HepG2 (cell line): ENCODE measurements at regions not wholly inside any gene's neighbourhood (a gene's known extent, or its start where the extent isn't known, plus 50 kb on each side); places are given as distances from the start of the nearest gene placed in this dataset.

ENCODE experiments used
- ATAC-seq: fragments of 200-7000 bp; cut with Tn5 transposase; 3 replicates; pipeline ENCODE4 v1.9.1; 2020; ENCODE audit warnings: mild to moderate bottlenecking, moderate library complexity
- BruUV-seq: library from RNA; stranded (reverse); fragments of 400-500 nt; replicated peaks from 2 replicates; lab custom pipeline; 2021; lab: Mats Ljungman, UMichigan
- CTCF ChIA-PET: fragments of 300-600 bp; formaldehyde crosslinking; extraction: SDS; loops from one replicate; lab custom pipeline; 2021; ENCODE audit warnings: low total read pairs, inconsistent platforms, low intra/inter-chr PET ratio; lab: Yijun Ruan, JAX
- POLR2A ChIA-PET: fragments of 350-600 bp; sonication (Branson Sonifier 250); formaldehyde crosslinking; loops from one replicate; lab custom pipeline; 2020; ENCODE audit warnings: antibody characterized with exemption, inconsistent platforms; lab: Yijun Ruan, JAX
- DNase-seq: peaks from one replicate; pipeline ENCODE4 v3.0.0-alpha.2; 2015; ENCODE audit warnings: low spot score
- FAIRE-seq: peaks from 3 replicates; lab custom pipeline; 2011; peaks lifted over from hg19 to GRCh38; lab: Jason Lieb, UNC
- H2AFZ ChIP-seq: one replicate; pipeline ENCODE4 v1.6.1; 2011; ENCODE audit warnings: low read length, inconsistent platforms
- H3K27ac ChIP-seq: fragments of 300-600 bp; 3 replicates; pipeline ENCODE4 v1.8.0; 2011; ENCODE audit warnings: mixed run types, mild to moderate bottlenecking, mixed read lengths, low read length, inconsistent platforms; ENCODE audit not compliant: insufficient read depth; ENCODE audit errors: extremely low read length
- H3K27me3 ChIP-seq, 2 experiments: fragments of 200-600 bp in 1 of 2; 2 replicates in 1 of 2; 3 replicates in 1 of 2; pipeline versions ENCODE4 v1.6.0 to v1.8.0; 2011; ENCODE audit warnings: low read length in 2 of 2, mild to moderate bottlenecking in 2 of 2, moderate library complexity in 2 of 2, inconsistent platforms in 1 of 2; ENCODE audit not compliant: insufficient read depth in 2 of 2, control insufficient read depth in 1 of 2
- H3K36me3 ChIP-seq, 2 experiments: fragments of 200-600 bp in 1 of 2; replicated peaks in 1 of 2; 2 replicates in 1 of 2; 3 replicates in 1 of 2; pipeline versions ENCODE4 v1.5.1 to v1.8.0; 2011; ENCODE audit warnings: low read length in 2 of 2, inconsistent platforms in 1 of 2; ENCODE audit not compliant: insufficient read depth in 2 of 2, control insufficient read depth in 1 of 2
- H3K4me1 ChIP-seq: 2 replicates; pipeline ENCODE4 v1.5.1; 2012; ENCODE audit warnings: low read length, inconsistent platforms; ENCODE audit not compliant: insufficient read depth
- H3K4me2 ChIP-seq: 2 replicates; pipeline ENCODE4 v1.6.0; 2011; ENCODE audit warnings: low read depth, low read length, inconsistent platforms
- H3K4me3 ChIP-seq, 3 experiments: fragments of 200-600 bp in 1 of 3; sonication (generic), shearing (Covaris generic) in 1 of 3; replicated peaks in 1 of 3; 2 replicates each; pipeline ENCODE4 v1.5.1; 2011 to 2016; ENCODE audit warnings: low read length in 3 of 3, inconsistent platforms in 2 of 3, low read depth in 2 of 3, mild to moderate bottlenecking in 2 of 3, control low read depth in 1 of 3, mixed read lengths in 1 of 3; ENCODE audit not compliant: insufficient read depth in 1 of 3
- H3K79me2 ChIP-seq: one replicate; pipeline ENCODE4 v1.6.1; 2011; ENCODE audit warnings: low read length, inconsistent platforms; ENCODE audit not compliant: insufficient read depth
- H3K9ac ChIP-seq: 2 replicates; pipeline ENCODE4 v1.6.0; 2011; ENCODE audit warnings: mild to moderate bottlenecking, low read depth, low read length, inconsistent platforms; ENCODE audit not compliant: insufficient read depth
- H3K9me3 ChIP-seq: 2 replicates; pipeline ENCODE4 v1.5.1; 2012; ENCODE audit warnings: mild to moderate bottlenecking, low read length
- H4K20me1 ChIP-seq: 2 replicates; pipeline ENCODE4 v1.6.0; 2011; ENCODE audit warnings: inconsistent platforms, mild to moderate bottlenecking, low read length, moderate library complexity; ENCODE audit not compliant: insufficient read depth
- CCAR2 ChIP-seq: fragments of 200-400 bp; formaldehyde crosslinking; optimal IDR thresholded peaks from 2 replicates; pipeline ENCODE3; 2018; ENCODE audit warnings: low read depth, mild to moderate bottlenecking, low read length, moderate library complexity
- GATAD1 ChIP-seq: IDR thresholded peaks from 2 replicates; pipeline ENCODE4 v1.6.1; 2016; ENCODE audit warnings: missing genetic modification reagents, missing compliant biosample characterization
- MEIS1 ChIP-seq: sonication (generic); formaldehyde crosslinking; IDR thresholded peaks from 2 replicates; pipeline ENCODE4 v1.9.0; 2021; ENCODE audit warnings: mild to moderate bottlenecking, missing genetic modification reagents, moderate library complexity, borderline replicate concordance
- ONECUT2 ChIP-seq: sonication (generic); formaldehyde crosslinking; IDR thresholded peaks from 2 replicates; pipeline ENCODE4 v1.4.0; 2020; ENCODE audit warnings: missing genetic modification reagents
- PHF5A ChIP-seq: IDR thresholded peaks from one replicate; pipeline ENCODE4 v1.6.1; 2018; ENCODE audit warnings: low read depth, missing genetic modification reagents; ENCODE audit not compliant: unreplicated experiment
- RCOR2 ChIP-seq: IDR thresholded peaks from 2 replicates; pipeline ENCODE4 v1.6.1; 2016; ENCODE audit warnings: missing biosample characterization, missing genetic modification reagents
- SIN3B ChIP-seq: fragments of 150-350 bp; IDR thresholded peaks from 2 replicates; pipeline ENCODE4 v1.6.1; 2014; ENCODE audit warnings: low read length
- TFDP1 ChIP-seq: IDR thresholded peaks from 2 replicates; pipeline ENCODE4 v1.6.1; 2016; ENCODE audit warnings: missing compliant biosample characterization, missing genetic modification reagents, borderline replicate concordance
- THAP11 ChIP-seq: IDR thresholded peaks from 2 replicates; pipeline ENCODE4 v1.6.1; 2016; ENCODE audit warnings: missing biosample characterization, missing genetic modification reagents
- ZBTB8A ChIP-seq: sonication (generic); formaldehyde crosslinking; IDR thresholded peaks from 2 replicates; pipeline ENCODE4 v1.4.0; 2020; ENCODE audit warnings: mild to moderate bottlenecking, low read depth, missing genetic modification reagents, borderline replicate concordance
- ZFY ChIP-seq: sonication (generic); formaldehyde crosslinking; IDR thresholded peaks from 2 replicates; pipeline ENCODE4 v1.4.0; 2020; ENCODE audit warnings: missing genetic modification reagents
- ZNF562 ChIP-seq: sonication (generic); formaldehyde crosslinking; IDR thresholded peaks from 2 replicates; pipeline ENCODE4 v1.8.0; 2022; ENCODE audit warnings: missing genetic modification reagents, borderline replicate concordance
- ZNF773 ChIP-seq: sonication (generic); formaldehyde crosslinking; IDR thresholded peaks from 2 replicates; pipeline ENCODE4 v1.4.0; 2020; ENCODE audit warnings: missing genetic modification reagents, borderline replicate concordance
- WGBS: methylation state at CpG from one replicate; pipeline ENCODE4 v1.1.6; 2017; ENCODE audit warnings: low lambda C conversion rate; 5-methylcytosine and 5-hydroxymethylcytosine counted together
- in situ Hi-C: cut with HindIII; loops from 2 replicates; pipeline ENCODE4 v1.10.0; 2017; ENCODE audit warnings: low pct_unique_long_range_greater_than_20kb; ENCODE audit not compliant: extremely low pct_ligation_motif_present
- intact Hi-C: fragments of 100-400 bp; cut with micrococcal nuclease; formaldehyde crosslinking; loops from one replicate; pipeline ENCODE4 v1.10.0; 2022; ENCODE audit not compliant: unreplicated experiment
- TF ChIP-seq, protein P1 (sequence below): sonication (generic); formaldehyde crosslinking; IDR thresholded peaks from 2 replicates; pipeline ENCODE4 v1.4.0; 2020; ENCODE audit warnings: missing genetic modification reagents
- TF ChIP-seq, protein P2 (sequence below): sonication (generic); formaldehyde crosslinking; IDR thresholded peaks from 2 replicates; pipeline ENCODE4 v1.9.0; 2021; ENCODE audit warnings: missing genetic modification reagents, mild to moderate bottlenecking, borderline replicate concordance
- TF ChIP-seq, protein P3 (sequence below): sonication (generic); formaldehyde crosslinking; IDR thresholded peaks from 2 replicates; pipeline ENCODE4 v1.5.0; 2020; ENCODE audit warnings: missing genetic modification reagents, mild to moderate bottlenecking, borderline replicate concordance

GRCh38 chr12:131375972-131376345 is 334.9 kb upstream of the SFSWAP start:
- CTCF ChIA-PET: no interaction called here
- 5% methylated on average over 3 of the region's 8 CpGs for WGBS
- FAIRE-seq (no peak), ATAC-seq (no peak), DNase-seq (no peak)
- H2AFZ ChIP-seq: no peak overlapping the region
- H4K20me1 ChIP-seq: no peaks in the 10 kb centered on the region
- no peak overlapping the region for H3K9ac ChIP-seq
- intact Hi-C loops: no loop called here
- H3K4me3 ChIP-seq: no peak overlapping the region
- in situ Hi-C loops: no loop called here
- no peaks in the 10 kb centered on the region for H3K9me3 ChIP-seq
- peaks cover 3 to 48% of the 10 kb centered on the region in 2 experiments for H3K27me3 ChIP-seq
- POLR2A ChIA-PET: no interaction called here
- H3K36me3 ChIP-seq: no peaks in the 10 kb centered on the region
- H3K4me2 ChIP-seq: no peak overlapping the region
- BruUV-seq: no TSS peak
- H3K27ac ChIP-seq: no peak overlapping the region
- H3K79me2 ChIP-seq: no peaks in the 10 kb centered on the region
- H3K4me1 ChIP-seq: no peaks in the 10 kb centered on the region
- TF ChIP-seq ONECUT2 (CRISPR knock-in tag) (no peak), SIN3B (no peak), RCOR2 (CRISPR knock-in tag) (no peak), MEIS1 (no peak), PHF5A (CRISPR knock-in tag) (no peak), ZNF562 (no peak), ZNF773 (no peak), ZBTB8A (no peak), GATAD1 (no peak), TFDP1 (no peak), CCAR2 (no peak), ZFY (CRISPR knock-in tag) (no peak), THAP11 (CRISPR knock-in tag) (no peak)
- TF ChIP-seq, protein P1, sequence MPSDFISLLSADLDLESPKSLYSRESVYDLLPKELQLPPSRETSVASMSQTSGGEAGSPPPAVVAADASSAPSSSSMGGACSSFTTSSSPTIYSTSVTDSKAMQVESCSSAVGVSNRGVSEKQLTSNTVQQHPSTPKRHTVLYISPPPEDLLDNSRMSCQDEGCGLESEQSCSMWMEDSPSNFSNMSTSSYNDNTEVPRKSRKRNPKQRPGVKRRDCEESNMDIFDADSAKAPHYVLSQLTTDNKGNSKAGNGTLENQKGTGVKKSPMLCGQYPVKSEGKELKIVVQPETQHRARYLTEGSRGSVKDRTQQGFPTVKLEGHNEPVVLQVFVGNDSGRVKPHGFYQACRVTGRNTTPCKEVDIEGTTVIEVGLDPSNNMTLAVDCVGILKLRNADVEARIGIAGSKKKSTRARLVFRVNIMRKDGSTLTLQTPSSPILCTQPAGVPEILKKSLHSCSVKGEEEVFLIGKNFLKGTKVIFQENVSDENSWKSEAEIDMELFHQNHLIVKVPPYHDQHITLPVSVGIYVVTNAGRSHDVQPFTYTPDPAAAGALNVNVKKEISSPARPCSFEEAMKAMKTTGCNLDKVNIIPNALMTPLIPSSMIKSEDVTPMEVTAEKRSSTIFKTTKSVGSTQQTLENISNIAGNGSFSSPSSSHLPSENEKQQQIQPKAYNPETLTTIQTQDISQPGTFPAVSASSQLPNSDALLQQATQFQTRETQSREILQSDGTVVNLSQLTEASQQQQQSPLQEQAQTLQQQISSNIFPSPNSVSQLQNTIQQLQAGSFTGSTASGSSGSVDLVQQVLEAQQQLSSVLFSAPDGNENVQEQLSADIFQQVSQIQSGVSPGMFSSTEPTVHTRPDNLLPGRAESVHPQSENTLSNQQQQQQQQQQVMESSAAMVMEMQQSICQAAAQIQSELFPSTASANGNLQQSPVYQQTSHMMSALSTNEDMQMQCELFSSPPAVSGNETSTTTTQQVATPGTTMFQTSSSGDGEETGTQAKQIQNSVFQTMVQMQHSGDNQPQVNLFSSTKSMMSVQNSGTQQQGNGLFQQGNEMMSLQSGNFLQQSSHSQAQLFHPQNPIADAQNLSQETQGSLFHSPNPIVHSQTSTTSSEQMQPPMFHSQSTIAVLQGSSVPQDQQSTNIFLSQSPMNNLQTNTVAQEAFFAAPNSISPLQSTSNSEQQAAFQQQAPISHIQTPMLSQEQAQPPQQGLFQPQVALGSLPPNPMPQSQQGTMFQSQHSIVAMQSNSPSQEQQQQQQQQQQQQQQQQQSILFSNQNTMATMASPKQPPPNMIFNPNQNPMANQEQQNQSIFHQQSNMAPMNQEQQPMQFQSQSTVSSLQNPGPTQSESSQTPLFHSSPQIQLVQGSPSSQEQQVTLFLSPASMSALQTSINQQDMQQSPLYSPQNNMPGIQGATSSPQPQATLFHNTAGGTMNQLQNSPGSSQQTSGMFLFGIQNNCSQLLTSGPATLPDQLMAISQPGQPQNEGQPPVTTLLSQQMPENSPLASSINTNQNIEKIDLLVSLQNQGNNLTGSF: no peak
- TF ChIP-seq, protein P2, sequence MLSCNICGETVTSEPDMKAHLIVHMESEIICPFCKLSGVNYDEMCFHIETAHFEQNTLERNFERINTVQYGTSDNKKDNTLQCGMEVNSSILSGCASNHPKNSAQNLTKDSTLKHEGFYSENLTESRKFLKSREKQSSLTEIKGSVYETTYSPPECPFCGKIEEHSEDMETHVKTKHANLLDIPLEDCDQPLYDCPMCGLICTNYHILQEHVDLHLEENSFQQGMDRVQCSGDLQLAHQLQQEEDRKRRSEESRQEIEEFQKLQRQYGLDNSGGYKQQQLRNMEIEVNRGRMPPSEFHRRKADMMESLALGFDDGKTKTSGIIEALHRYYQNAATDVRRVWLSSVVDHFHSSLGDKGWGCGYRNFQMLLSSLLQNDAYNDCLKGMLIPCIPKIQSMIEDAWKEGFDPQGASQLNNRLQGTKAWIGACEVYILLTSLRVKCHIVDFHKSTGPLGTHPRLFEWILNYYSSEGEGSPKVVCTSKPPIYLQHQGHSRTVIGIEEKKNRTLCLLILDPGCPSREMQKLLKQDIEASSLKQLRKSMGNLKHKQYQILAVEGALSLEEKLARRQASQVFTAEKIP (CRISPR knock-in tag): no peak
- TF ChIP-seq, protein P3, sequence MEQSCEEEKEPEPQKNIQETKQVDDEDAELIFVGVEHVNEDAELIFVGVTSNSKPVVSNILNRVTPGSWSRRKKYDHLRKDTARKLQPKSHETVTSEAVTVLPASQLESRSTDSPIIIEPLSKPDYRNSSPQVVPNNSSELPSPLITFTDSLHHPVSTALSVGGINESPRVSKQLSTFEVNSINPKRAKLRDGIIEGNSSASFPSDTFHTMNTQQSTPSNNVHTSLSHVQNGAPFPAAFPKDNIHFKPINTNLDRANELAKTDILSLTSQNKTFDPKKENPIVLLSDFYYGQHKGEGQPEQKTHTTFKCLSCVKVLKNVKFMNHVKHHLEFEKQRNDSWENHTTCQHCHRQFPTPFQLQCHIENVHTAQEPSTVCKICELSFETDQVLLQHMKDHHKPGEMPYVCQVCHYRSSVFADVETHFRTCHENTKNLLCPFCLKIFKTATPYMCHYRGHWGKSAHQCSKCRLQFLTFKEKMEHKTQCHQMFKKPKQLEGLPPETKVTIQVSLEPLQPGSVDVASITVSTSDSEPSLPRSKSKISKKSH (CRISPR knock-in tag): no peak
